ENCODE measurements at regions not wholly inside any gene's neighbourhood (a gene's known extent, or its start where the extent isn't known, plus 50 kb on each side); places are given as distances from the start of the nearest gene placed in this dataset.

DNA sequence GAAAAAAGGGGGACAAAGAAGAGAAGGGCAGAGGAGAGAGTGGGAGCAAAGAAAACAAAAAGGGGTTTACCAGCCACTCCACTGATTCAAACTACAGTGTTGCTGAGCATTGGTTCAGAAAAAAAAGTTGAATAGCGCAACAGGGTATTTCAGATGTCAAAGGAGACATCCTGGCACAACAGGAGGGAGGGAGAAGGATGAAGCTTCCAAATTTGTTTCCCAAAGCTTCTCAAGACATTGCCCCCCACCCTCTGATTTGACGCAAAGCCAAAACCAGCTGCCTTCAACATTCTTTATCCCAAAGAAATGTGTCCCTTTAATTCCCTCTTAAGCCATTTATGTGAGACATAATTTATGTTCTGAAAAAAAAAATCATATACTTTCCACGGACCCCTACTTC lies 105.5 kb upstream of the TNC start:
- Histone ChIP-seq H3K23ac (ENCODE audit: insufficient read length, low read depth, low read length) (no peak overlapping the region), H4K5ac (ENCODE audit: insufficient read length, low read depth, low read length) (no peak overlapping the region), H3K79me2 (ENCODE audit: insufficient read depth, low read length) (no peaks in the 10 kb centered on the region), H2BK15ac (ENCODE audit: low read depth, low read length) (no peak overlapping the region), H4K20me1 (ENCODE audit: control insufficient read depth, insufficient read depth, insufficient read length) (no peaks in the 10 kb centered on the region), H2BK20ac (ENCODE audit: low read depth, low read length, poor library complexity, severe bottlenecking) (no peak overlapping the region), H3K18ac (ENCODE audit: insufficient read length, low read depth, low read length) (no peak overlapping the region), H4K91ac (ENCODE audit: insufficient read length, low read depth, low read length) (no peak overlapping the region), H2AFZ (ENCODE audit: low read length) (no peak overlapping the region), H3K79me1 (ENCODE audit: insufficient read depth, low read depth, low read length, poor library complexity, severe bottlenecking) (no peaks in the 10 kb centered on the region), H3K27ac (ENCODE audit: insufficient read length, low read depth, low read length) (no peak overlapping the region), H4K8ac (replicated peaks; ENCODE audit: insufficient read length, low read depth, low read length) (no peak overlapping the region), H2BK120ac (ENCODE audit: low read depth, low read length, poor library complexity, severe bottlenecking) (no peak overlapping the region), H3K4me1 (ENCODE audit: insufficient read depth, low read length) (no peaks in the 10 kb centered on the region), H3K14ac (ENCODE audit: insufficient read depth, low read length) (no peak overlapping the region), H3K23me2 (ENCODE audit: insufficient read length, low read depth, low read length, poor library complexity, severe bottlenecking) (no peaks in the 10 kb centered on the region), H3K27me3 (ENCODE audit: insufficient read depth, low read length) (no peaks in the 10 kb centered on the region), H3K4ac (ENCODE audit: low read depth, low read length) (no peak overlapping the region), H2BK12ac (ENCODE audit: insufficient read length, low read depth, low read length) (no peak overlapping the region), H3K9ac (ENCODE audit: extremely low read depth, insufficient read length, low read length) (no peak overlapping the region), H3K4me2 (ENCODE audit: insufficient read depth, insufficient read length, low read length) (no peak overlapping the region), H3K56ac (ENCODE audit: insufficient read length, low read depth, low read length) (no peak overlapping the region), H3K9me3 (ENCODE audit: control insufficient read depth, low read depth, low read length) (no peaks in the 10 kb centered on the region), H2AK5ac (ENCODE audit: insufficient read length, low read length) (no peak overlapping the region), H3T11ph (ENCODE audit: low read length) (no peak overlapping the region), H2BK5ac (ENCODE audit: insufficient read length, low read length) (no peak overlapping the region)
- Mint-ChIP-seq H3K4me1 (peaks cover 0 to 3% of the 10 kb centered on the region in 2 experiments; a peak in 1 of 4 replicates), H3K36me3 (ENCODE audit: insufficient read depth in 1 of 3, low read depth in 3 of 3) (no peaks in the 10 kb centered on the region), H3K9me3 (no peaks in the 10 kb centered on the region), H3K27me3 (ENCODE audit: low read depth) (peaks cover 3% of the 10 kb centered on the region), H3K27ac (no peak overlapping the region), H3K4me3 (no peak overlapping the region)
- no peak for DNase-seq
- no peak for TF ChIP-seq CTCF (conservative IDR thresholded peaks at IDR 0.05)
- no CpG with 5 or more reads among the region's 3 CpGs for WGBS (ENCODE audit: extremely low coverage, insufficient read length, low lambda C conversion rate)
